GM06990 (cell line): ENCODE measurements at regions not wholly inside any gene's neighbourhood (a gene's known extent, or its start where the extent isn't known, plus 50 kb on each side); places are given as distances from the start of the nearest gene placed in this dataset.
"Not testable (repeated sequence)": the region's sequence is repeated elsewhere in the genome, so short reads cannot be mapped to it uniquely, and the experiment has no call there.

ENCODE experiments used
- DNase-seq: peaks from one replicate; pipeline ENCODE4 v3.0.0-alpha.2; 2011; ENCODE audit not compliant: insufficient read length; ENCODE audit errors: extremely low read depth
- H3K27me3 ChIP-seq: replicated peaks from 2 replicates; pipeline ENCODE4 v1.6.0; 2011; ENCODE audit warnings: low read length; ENCODE audit not compliant: control insufficient read depth, insufficient read depth
- H3K36me3 ChIP-seq: 2 replicates; pipeline ENCODE4 v1.5.1; 2011; ENCODE audit warnings: low read length; ENCODE audit not compliant: control insufficient read depth, insufficient read depth
- H3K4me3 ChIP-seq: replicated peaks from 2 replicates; pipeline ENCODE4 v1.5.1; 2011; ENCODE audit warnings: low read depth, mild to moderate bottlenecking, control low read depth, low read length
- CTCF ChIP-seq: IDR thresholded peaks from 2 replicates; pipeline ENCODE4 v1.5.1; 2011; ENCODE audit warnings: low read length, control low read depth, mild to moderate bottlenecking, inconsistent platforms; ENCODE audit not compliant: insufficient read depth, poor library complexity, severe bottlenecking

GRCh38 chr3:3305084-3305483 lies 125.6 kb upstream of the CRBN start:
- Histone ChIP-seq H3K27me3 (no peaks in the 10 kb centered on the region), H3K4me3 (no peak overlapping the region), H3K36me3 (no peaks in the 10 kb centered on the region)
- DNase-seq, result no peak
- no peak for TF ChIP-seq CTCF

GRCh38 chr3:3303636-3304035 lies 124.1 kb upstream of the CRBN start:
- no peak for DNase-seq
- TF ChIP-seq CTCF, result no peak
- H3K27me3 ChIP-seq, result no peaks in the 10 kb centered on the region
- no peaks in the 10 kb centered on the region for H3K36me3 ChIP-seq
- no peak overlapping the region for H3K4me3 ChIP-seq

- no peak for DNase-seq
- no peak overlapping the region for H3K4me3 ChIP-seq
- H3K27me3 ChIP-seq, result no peaks in the 10 kb centered on the region
- H3K36me3 ChIP-seq, result no peaks in the 10 kb centered on the region
- no peak for TF ChIP-seq CTCF
Observed at GRCh38 chr3:3302964-3303363, 123.5 kb upstream of the CRBN start.

- no peaks in the 10 kb centered on the region for H3K36me3 ChIP-seq
- TF ChIP-seq CTCF, result no peak
- H3K27me3 ChIP-seq, result no peaks in the 10 kb centered on the region
- no peak overlapping the region for H3K4me3 ChIP-seq
- no peak for DNase-seq
Observed at GRCh38 chr3:3301476-3301875, 122.0 kb upstream of the CRBN start.

- no peak for DNase-seq
- Histone ChIP-seq H3K27me3 (no peaks in the 10 kb centered on the region), H3K36me3 (no peaks in the 10 kb centered on the region), H3K4me3 (no peak overlapping the region)
- no peak for TF ChIP-seq CTCF
Observed at GRCh38 chr3:3296979-3297381, 117.5 kb upstream of the CRBN start.

GRCh38 chr3:3295586-3295985 lies 116.1 kb upstream of the CRBN start:
- no peak for DNase-seq
- H3K36me3 ChIP-seq, result no peaks in the 10 kb centered on the region
- H3K4me3 ChIP-seq, result no peak overlapping the region
- no peaks in the 10 kb centered on the region for H3K27me3 ChIP-seq
- TF ChIP-seq CTCF, result no peak

GRCh38 chr3:3291756-3292283 lies 112.3 kb upstream of the CRBN start:
- not testable (repeated sequence) for H3K4me3 ChIP-seq, DNase-seq, H3K36me3 ChIP-seq, H3K27me3 ChIP-seq
